Endothelial cell of umbilical vein (primary cell): ENCODE measurements at regions not wholly inside any gene's neighbourhood (a gene's known extent, or its start where the extent isn't known, plus 50 kb on each side); places are given as distances from the start of the nearest gene placed in this dataset.

Source experiments
- BruUV-seq: library from RNA; stranded (reverse); fragments of 400-500 nt; replicated peaks from 2 replicates; lab custom pipeline; 2021; lab: Mats Ljungman, UMichigan
- CTCF ChIA-PET: fragments of 300-600, 350-600 bp; sonication (Branson Sonifier 250); formaldehyde crosslinking; loops from one replicate; lab custom pipeline; 2021; ENCODE audit warnings: antibody characterized with exemption, inconsistent platforms; lab: Charles Lee
- POLR2A ChIA-PET: fragments of 300-600, 350-600 bp; sonication (Branson Sonifier 250); formaldehyde crosslinking; loops from one replicate; lab custom pipeline; 2021; ENCODE audit warnings: antibody characterized with exemption, inconsistent platforms; lab: Charles Lee
- DNase-seq: peaks from one replicate; pipeline ENCODE4 v3.0.0-alpha.2; 2011; ENCODE audit warnings: low read depth, low spot score
- FAIRE-seq: peaks from 2 replicates; lab custom pipeline; 2011; peaks lifted over from hg19 to GRCh38; lab: Jason Lieb, UNC
- H2AFZ ChIP-seq: 2 replicates; pipeline ENCODE4 v1.6.0; 2012; ENCODE audit warnings: low read depth, low read length, control low read depth, inconsistent platforms
- H3K27ac ChIP-seq: 2 replicates; pipeline ENCODE4 v1.5.1; 2011; ENCODE audit warnings: low read depth, mild to moderate bottlenecking, control low read depth, low read length, moderate library complexity; ENCODE audit not compliant: insufficient read depth
- H3K27me3 ChIP-seq, 2 experiments: 2 replicates each; pipeline versions ENCODE4 v1.6.0 to v1.6.1; 2011; ENCODE audit warnings: low read length in 2 of 2, mixed read lengths in 1 of 2; ENCODE audit not compliant: control insufficient read depth in 2 of 2, insufficient read depth in 2 of 2
- H3K36me3 ChIP-seq, 2 experiments: 2 replicates in 1 of 2; 3 replicates in 1 of 2; pipeline ENCODE4 v1.5.1; 2011; ENCODE audit warnings: low read length in 2 of 2, mild to moderate bottlenecking in 1 of 2, moderate library complexity in 1 of 2; ENCODE audit not compliant: control insufficient read depth in 2 of 2, insufficient read depth in 2 of 2; ENCODE audit errors: extremely low read depth in 1 of 2
- H3K4me1 ChIP-seq: 3 replicates; pipeline ENCODE4 v1.5.1; 2011; ENCODE audit warnings: mild to moderate bottlenecking, low read length; ENCODE audit not compliant: control insufficient read depth, insufficient read depth; ENCODE audit errors: extremely low read depth
- H3K4me2 ChIP-seq: 2 replicates; pipeline ENCODE4 v1.6.1; 2011; ENCODE audit warnings: low read length, control low read depth, mixed read lengths; ENCODE audit not compliant: insufficient read depth
- H3K4me3 ChIP-seq, 3 experiments: fragments of 200-600 bp in 1 of 3; sonication (generic), shearing (Covaris generic) in 1 of 3; replicated peaks in 1 of 3; 2 replicates each; pipeline ENCODE4 v1.5.1; 2011 to 2016; ENCODE audit warnings: control low read depth in 3 of 3, low read length in 3 of 3, mild to moderate bottlenecking in 2 of 3, inconsistent platforms in 1 of 3, low read depth in 1 of 3, moderate library complexity in 1 of 3; ENCODE audit not compliant: insufficient read depth in 1 of 3
- H3K79me2 ChIP-seq: 2 replicates; pipeline ENCODE4 v1.6.0; 2012; ENCODE audit warnings: low read length, inconsistent platforms; ENCODE audit not compliant: control insufficient read depth, insufficient read depth
- H3K9ac ChIP-seq: replicated peaks from 2 replicates; pipeline ENCODE3; 2011; ENCODE audit warnings: low read length, control low read depth; ENCODE audit not compliant: insufficient read depth; ENCODE audit errors: extremely low read depth
- H3K9me1 ChIP-seq: replicated peaks from 3 replicates; pipeline ENCODE4 v1.6.0; 2011; ENCODE audit warnings: mild to moderate bottlenecking, low read length; ENCODE audit not compliant: control insufficient read depth, insufficient read depth; ENCODE audit errors: extremely low read depth
- H3K9me3 ChIP-seq: replicated peaks from 2 replicates; pipeline ENCODE4 v1.5.1; 2012; ENCODE audit warnings: low read length, inconsistent platforms; ENCODE audit not compliant: control insufficient read depth, insufficient read depth
- H4K20me1 ChIP-seq: replicated peaks from 2 replicates; pipeline ENCODE3; 2011; ENCODE audit warnings: mild to moderate bottlenecking, low read length; ENCODE audit not compliant: control insufficient read depth, insufficient read depth; ENCODE audit errors: extremely low read depth
- CTCF ChIP-seq, 2 donors: IDR thresholded peaks; 1 replicate in 1 of 2; 2 replicates in 1 of 2; pipeline ENCODE4 v1.5.1; 2011; ENCODE audit warnings: low read length in 2 of 2, mild to moderate bottlenecking in 2 of 2, moderate library complexity in 2 of 2, control low read depth in 1 of 2, inconsistent platforms in 1 of 2, low read depth in 1 of 2; ENCODE audit not compliant: insufficient read depth in 1 of 2; ENCODE audit errors: extremely low read depth in 1 of 2
- EZH2 ChIP-seq: IDR thresholded peaks from 2 replicates; pipeline ENCODE4 v1.6.1; 2012; ENCODE audit warnings: borderline replicate concordance, low read depth, mild to moderate bottlenecking, moderate library complexity, low read length, inconsistent platforms; ENCODE audit not compliant: severe bottlenecking
- FOS ChIP-seq: IDR thresholded peaks from 2 replicates; pipeline ENCODE4 v1.6.1; 2011; ENCODE audit warnings: mild to moderate bottlenecking, low read length, moderate library complexity, borderline replicate concordance; ENCODE audit not compliant: insufficient read depth
- GATA2 ChIP-seq: IDR thresholded peaks from 2 replicates; pipeline ENCODE4 v1.7.0; 2011; ENCODE audit warnings: low read depth, mild to moderate bottlenecking, moderate library complexity, mixed read lengths, low read length; ENCODE audit not compliant: insufficient read length, insufficient read depth
- JUN ChIP-seq: IDR thresholded peaks from 2 replicates; pipeline ENCODE4 v1.6.1; 2011; ENCODE audit warnings: borderline replicate concordance, low read depth; ENCODE audit not compliant: insufficient read length, insufficient read depth
- MAX ChIP-seq: IDR thresholded peaks from 2 replicates; pipeline ENCODE4 v1.6.1; 2011; ENCODE audit not compliant: insufficient read depth, insufficient read length
- MYC ChIP-seq: IDR thresholded peaks from one replicate; pipeline ENCODE4 v1.6.1; 2011; ENCODE audit warnings: mild to moderate bottlenecking, low read depth, low read length
- POLR2A ChIP-seq: IDR thresholded peaks from 2 replicates; pipeline ENCODE4 v1.6.1; 2012; ENCODE audit warnings: low read depth, mild to moderate bottlenecking, control low read depth, low read length
- POLR2AphosphoS5 ChIP-seq: IDR thresholded peaks from 2 replicates; pipeline ENCODE4 v1.6.1; 2012; ENCODE audit warnings: low read depth, mild to moderate bottlenecking, control low read depth, low read length, moderate library complexity; ENCODE audit not compliant: insufficient read depth
- dilution Hi-C: fragments of 300-500 bp; cut with MboI; formaldehyde crosslinking; loops from one replicate; pipeline ENCODE4 v1.15.0; 2019; ENCODE audit warnings: low sequenced_read_pairs; ENCODE audit not compliant: extremely low pct_ligation_motif_present
- intact Hi-C: fragments of 100-400 bp; cut with micrococcal nuclease; formaldehyde crosslinking; loops from one replicate; pipeline ENCODE4 v1.10.0; 2022

- no peak for DNase-seq
- Histone ChIP-seq H3K4me2 (no peak overlapping the region), H3K36me3 (no peaks in the 10 kb centered on the region), H3K9me1 (no peaks in the 10 kb centered on the region), H3K27ac (no peak overlapping the region), H2AFZ (no peak overlapping the region), H3K27me3 (no peaks in the 10 kb centered on the region), H3K79me2 (no peaks in the 10 kb centered on the region), H4K20me1 (no peaks in the 10 kb centered on the region), H3K4me3 (no peak overlapping the region), H3K9ac (no peak overlapping the region), H3K4me1 (no peaks in the 10 kb centered on the region), H3K9me3 (no peaks in the 10 kb centered on the region)
- CTCF ChIA-PET = no interaction called here
- intact Hi-C loops = no loop called here
- no peak for TF ChIP-seq JUN
- no peak for TF ChIP-seq GATA2
- TF ChIP-seq POLR2A = no peak
- TF ChIP-seq CTCF (IDR thresholded peaks at IDR 0.05; ENCODE audit: extremely low read depth in 1 of 2, insufficient read depth in 1 of 2, low read depth in 1 of 2, low read length in 2 of 2) = no peak
- no peak for TF ChIP-seq EZH2
- TF ChIP-seq FOS = no peak
- TF ChIP-seq MAX = no peak
- TF ChIP-seq POLR2AphosphoS5 = no peak
- TF ChIP-seq MYC = no peak
- no peak for FAIRE-seq
- POLR2A ChIA-PET = no interaction called here
- dilution Hi-C loops = no loop called here
- BruUV-seq = no TSS peak
These were observed 114.8 kb upstream of the FOXN3 start for GRCh38 chr14:89531661-89532335.
